Psoas muscle (tissue), 7 donors: ENCODE measurements at regions not wholly inside any gene's neighbourhood (a gene's known extent, or its start where the extent isn't known, plus 50 kb on each side); places are given as distances from the start of the nearest gene placed in this dataset.

Experiments
- ATAC-seq, 4 donors: fragments of 200-7000 bp; cut with Tn5 transposase; one replicate each; pipeline ENCODE4 v1.9.1; 2020; ENCODE audit warnings: moderate library complexity in 3 of 4, mild to moderate bottlenecking in 2 of 4
- DNase-seq, 2 donors: peaks; one replicate each; pipeline ENCODE4 v3.0.0-alpha.2; 2020
- H3K27ac ChIP-seq: fragments of 200-600 bp; one replicate; pipeline ENCODE4 v1.8.0; 2022
- H3K27me3 ChIP-seq, 3 donors: fragments of 200-600 bp in 1 of 3; one replicate each; pipeline versions ENCODE4 v1.6.1 to v1.8.0; 2013 to 2022; ENCODE audit warnings: low read length in 2 of 3, mild to moderate bottlenecking in 2 of 3, moderate library complexity in 1 of 3; ENCODE audit not compliant: insufficient read depth in 3 of 3
- H3K36me3 ChIP-seq, 2 donors: fragments of 200-600 bp in 1 of 2; one replicate each; pipeline versions ENCODE4 v1.6.1 to v1.8.0; 2013 to 2022; ENCODE audit warnings: low read depth in 1 of 2, mild to moderate bottlenecking in 1 of 2, moderate library complexity in 1 of 2; ENCODE audit not compliant: insufficient read depth in 1 of 2
- H3K4me1 ChIP-seq: fragments of 200-600 bp; one replicate; pipeline ENCODE4 v1.8.0; 2022
- H3K4me3 ChIP-seq: fragments of 200-600 bp; one replicate; pipeline ENCODE4 v1.8.0; 2022; ENCODE audit warnings: mild to moderate bottlenecking
- H3K9me3 ChIP-seq: fragments of 200-600 bp; one replicate; pipeline ENCODE4 v1.8.0; 2022
- CTCF ChIP-seq: fragments of 200-600 bp; IDR thresholded peaks from one replicate; pipeline ENCODE4 v1.8.0; 2022; ENCODE audit warnings: antibody characterized with exemption
- WGBS, 3 donors: extraction: QIAGEN DNeasy Blood & Tissue Kit; methylation state at CpG; one replicate each; pipeline versions ENCODE4 v1.1.6 to v1.1.7; 2013; 5-methylcytosine and 5-hydroxymethylcytosine counted together
- intact Hi-C, 2 donors: fragments of 100-400 bp; cut with DNase I; formaldehyde crosslinking; loops; one replicate each; pipeline versions ENCODE4 v1.11.0 to v1.14.2; 2022
- donor health status: healthy with polysubstance abuse.
- donor health status: DM: no; HTN: no; CAD: no; lungs with moderate emphysema.
- donor health status: Bipolar disorder and iron deficiency.
- donor health status: healthy.
- donor health status: DM: yes; HTN: yes; CAD: no.
- donor health status: DM: no; HTN: no; CAD: no.
- donor health status: DM: yes; HTN: yes; CAD: no.

DNA sequence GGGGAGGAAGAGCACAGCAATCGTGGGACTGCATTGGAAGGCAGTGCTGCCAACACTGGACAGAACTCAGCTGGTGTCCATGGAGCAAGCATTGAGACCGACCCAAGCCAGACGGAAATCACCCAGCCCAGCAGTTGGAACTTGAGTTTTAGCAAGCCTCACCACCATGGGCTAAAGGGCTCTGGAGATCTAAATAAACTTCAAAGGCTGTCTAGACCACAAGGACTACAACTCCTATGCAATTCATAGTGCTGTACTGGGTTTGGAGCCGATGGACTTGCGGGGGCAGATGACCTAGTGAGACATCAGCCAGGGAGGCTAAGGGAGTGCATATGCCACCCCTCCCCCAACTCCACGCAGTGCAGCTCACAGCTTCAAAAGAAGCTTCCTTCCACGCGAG, 243.6 kb upstream of the SLC39A10 start:
- H3K4me1 ChIP-seq, result no peaks in the 10 kb centered on the region
- no peaks in the 10 kb centered on the region for H3K36me3 ChIP-seq
- intact Hi-C loops, result no loop called here
- WGBS, 3 donors, result 66 to 73% (median 69%) methylated on average over 8 of the region's 8 CpGs
- H3K27ac ChIP-seq, result no peak overlapping the region
- H3K4me3 ChIP-seq, result no peak overlapping the region
- H3K27me3 ChIP-seq, result no peaks in the 10 kb centered on the region
- DNase-seq (no peak), ATAC-seq (no peak)
- TF ChIP-seq CTCF, result no peak
- no peaks in the 10 kb centered on the region for H3K9me3 ChIP-seq

- H3K4me1 ChIP-seq, result no peaks in the 10 kb centered on the region
- no peak overlapping the region for H3K27ac ChIP-seq
- intact Hi-C loops, result no loop called here
- no peaks in the 10 kb centered on the region for H3K9me3 ChIP-seq
- H3K4me3 ChIP-seq, result no peak overlapping the region
- no peak for DNase-seq
- TF ChIP-seq CTCF, result no peak
- no peak for ATAC-seq
- WGBS, 3 donors, result 80 to 88% (median 83%) methylated on average over 12 of the region's 12 CpGs
- no peaks in the 10 kb centered on the region for H3K27me3 ChIP-seq
- H3K36me3 ChIP-seq, result no peaks in the 10 kb centered on the region
These were observed 245.8 kb upstream of the SLC39A10 start for GRCh38 chr2:195411219-195411687.

GRCh38 chr2:195410074-195410671, 246.9 kb upstream of the SLC39A10 start:
- Histone ChIP-seq H3K9me3 (no peaks in the 10 kb centered on the region), H3K27me3 (no peaks in the 10 kb centered on the region), H3K4me1 (no peaks in the 10 kb centered on the region), H3K4me3 (no peak overlapping the region), H3K27ac (no peak overlapping the region), H3K36me3 (no peaks in the 10 kb centered on the region)
- no peak for ATAC-seq
- WGBS, 3 donors, result 65 to 75% (median 67%) methylated on average over 2 of the region's 2 CpGs
- no peak for TF ChIP-seq CTCF
- intact Hi-C loops, result no loop called here
- DNase-seq, result no peak

GRCh38 chr2:195408811-195409210, 248.2 kb upstream of the SLC39A10 start:
- DNase-seq (no peak), ATAC-seq (no peak)
- no peak for TF ChIP-seq CTCF
- Histone ChIP-seq H3K9me3 (no peaks in the 10 kb centered on the region), H3K27me3 (no peaks in the 10 kb centered on the region), H3K27ac (no peak overlapping the region), H3K4me3 (no peak overlapping the region), H3K4me1 (no peaks in the 10 kb centered on the region), H3K36me3 (no peaks in the 10 kb centered on the region)
- intact Hi-C loops, result no loop called here
- WGBS, 3 donors, result 95 to 97% (median 97%) methylated on average over 1 of the region's 1 CpG

GRCh38 chr2:195408196-195408595, 248.8 kb upstream of the SLC39A10 start:
- DNase-seq (no peak), ATAC-seq (no peak)
- intact Hi-C loops, result no loop called here
- Histone ChIP-seq H3K4me3 (no peak overlapping the region), H3K9me3 (no peaks in the 10 kb centered on the region), H3K27me3 (no peaks in the 10 kb centered on the region), H3K27ac (no peak overlapping the region), H3K4me1 (no peaks in the 10 kb centered on the region), H3K36me3 (no peaks in the 10 kb centered on the region)
- TF ChIP-seq CTCF, result no peak
- 37 to 51% (median 42%) methylated on average over 3 of the region's 3 CpGs for WGBS, 3 donors
